ENCODE measurements at regions not wholly inside any gene's neighbourhood (a gene's known extent, or its start where the extent isn't known, plus 50 kb on each side); places are given as distances from the start of the nearest gene placed in this dataset.

DNA sequence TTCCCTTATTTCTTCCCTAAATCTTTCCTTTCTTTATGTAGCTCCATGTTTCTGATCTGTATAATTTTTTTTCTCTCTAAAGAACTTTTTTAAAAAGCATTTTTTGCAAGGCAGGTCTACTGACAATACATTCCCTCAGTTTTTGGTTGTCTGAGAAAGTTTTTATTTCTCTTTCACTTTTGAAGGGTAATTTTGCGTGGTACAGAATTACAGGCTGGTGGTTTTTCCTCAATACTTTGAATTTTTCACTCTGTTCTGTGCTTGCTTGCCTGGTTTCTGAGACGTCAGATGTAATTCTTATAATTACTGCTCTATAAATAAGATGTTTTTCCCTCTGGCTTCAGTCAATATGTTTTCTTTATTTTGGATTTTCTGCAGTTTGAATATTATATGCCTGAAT, 205.4 kb upstream of the VSTM2A start:
- no peaks in the 10 kb centered on the region for H3K4me1 Mint-ChIP-seq
- no peak overlapping the region for H3K4me3 Mint-ChIP-seq
- no peak for ATAC-seq (replicated peaks)
- DNase-seq: no peak
- H3K27me3 Mint-ChIP-seq: no peaks in the 10 kb centered on the region
- H3K9me3 Mint-ChIP-seq: peaks cover 4 to 5% of the 10 kb centered on the region in 2 donors
- no peak overlapping the region for H3K27ac Mint-ChIP-seq
- H3K36me3 Mint-ChIP-seq: no peaks in the 10 kb centered on the region

DNA sequence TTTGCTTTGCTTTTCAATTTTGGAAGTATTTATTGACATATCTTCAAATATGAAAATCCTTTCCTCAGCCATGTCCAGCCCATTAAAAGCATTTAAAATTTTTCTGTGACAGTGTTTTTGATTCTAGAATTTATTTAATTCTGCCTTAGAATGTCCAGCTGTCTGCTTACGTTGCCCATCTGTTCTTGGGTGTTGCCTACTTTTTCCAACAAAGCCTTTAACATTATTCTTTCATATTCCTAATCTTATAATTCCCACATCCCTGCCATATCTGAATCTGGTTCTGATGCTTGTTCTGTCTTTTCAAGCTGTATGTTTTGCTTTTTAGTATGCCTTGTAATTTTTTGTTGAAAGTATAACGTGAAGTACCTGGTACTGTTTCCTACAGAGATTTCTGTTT, 204.7 kb upstream of the VSTM2A start:
- Mint-ChIP-seq H3K4me3 (no peak overlapping the region), H3K9me3 (peaks cover 4 to 5% of the 10 kb centered on the region in 2 donors), H3K36me3 (no peaks in the 10 kb centered on the region), H3K27ac (no peak overlapping the region), H3K27me3 (no peaks in the 10 kb centered on the region), H3K4me1 (no peaks in the 10 kb centered on the region)
- no peak for DNase-seq
- no peak for ATAC-seq (replicated peaks)

DNA sequence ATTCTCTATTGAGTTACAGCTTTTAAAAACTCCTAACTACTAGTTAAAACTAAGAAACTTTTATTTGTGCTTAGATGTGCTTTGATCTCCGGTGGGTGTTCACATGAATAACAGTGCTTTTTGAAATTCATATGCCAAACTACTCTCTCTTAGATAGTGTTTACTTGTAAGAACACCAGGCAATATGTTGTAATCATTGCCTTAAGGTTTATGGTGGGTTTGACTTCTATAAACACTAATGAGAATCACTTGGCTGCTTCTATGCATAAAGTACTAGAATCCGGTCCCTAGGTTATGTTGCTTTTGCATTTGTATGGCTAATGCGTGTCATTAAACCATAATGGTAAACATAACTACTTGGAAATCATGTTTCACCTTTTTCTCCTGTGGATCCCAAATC, 203.9 kb upstream of the VSTM2A start:
- peaks cover 4 to 5% of the 10 kb centered on the region in 2 donors for H3K9me3 Mint-ChIP-seq
- DNase-seq: no peak
- ATAC-seq (replicated peaks): no peak
- H3K27me3 Mint-ChIP-seq: no peaks in the 10 kb centered on the region
- no peaks in the 10 kb centered on the region for H3K36me3 Mint-ChIP-seq
- H3K4me3 Mint-ChIP-seq: no peak overlapping the region
- H3K27ac Mint-ChIP-seq: no peak overlapping the region
- no peaks in the 10 kb centered on the region for H3K4me1 Mint-ChIP-seq

DNA sequence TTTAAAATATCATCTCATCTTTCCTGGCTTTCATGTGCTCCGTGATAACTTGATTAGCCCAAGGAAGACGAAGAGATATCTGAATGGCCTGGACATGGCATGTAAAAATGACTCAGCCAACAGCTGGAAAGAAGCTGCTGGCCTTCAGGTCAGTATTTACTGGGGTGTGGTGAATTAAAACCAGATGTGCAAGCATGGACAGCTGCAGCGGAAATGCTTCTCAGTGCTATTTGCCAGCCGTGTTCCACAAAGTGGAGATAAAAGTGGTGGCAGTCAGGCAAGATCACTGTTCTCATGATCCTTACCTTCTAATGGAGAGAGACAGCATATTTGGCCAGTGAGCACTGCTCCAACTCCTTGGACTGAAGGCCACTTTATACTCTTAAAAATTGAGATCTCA, 203.1 kb upstream of the VSTM2A start:
- Mint-ChIP-seq H3K9me3 (peaks cover 10 to 12% of the 10 kb centered on the region in 2 donors), H3K4me1 (no peaks in the 10 kb centered on the region), H3K27me3 (no peaks in the 10 kb centered on the region), H3K36me3 (no peaks in the 10 kb centered on the region), H3K4me3 (no peak overlapping the region), H3K27ac (no peak overlapping the region)
- DNase-seq (no peak), ATAC-seq (replicated peaks) (no peak)

DNA sequence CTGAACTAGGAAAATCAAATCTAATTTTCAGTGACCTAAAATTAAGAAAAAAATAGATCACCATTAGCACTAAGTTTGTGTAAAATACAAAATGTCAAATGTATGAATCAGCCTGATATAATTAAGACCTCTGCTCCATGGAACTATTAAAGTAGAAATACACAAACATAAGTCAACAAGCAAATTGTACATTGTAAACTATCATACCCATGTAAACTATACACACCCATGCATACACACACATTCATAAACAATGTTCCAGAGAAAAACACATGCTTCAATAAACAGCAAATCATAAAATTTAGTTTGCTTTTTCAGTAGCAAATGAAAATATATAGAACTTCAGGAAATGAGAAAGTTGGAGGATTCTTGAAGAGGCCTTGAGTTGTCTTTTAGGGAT, 199.7 kb upstream of the VSTM2A start:
- no peaks in the 10 kb centered on the region for H3K36me3 Mint-ChIP-seq
- H3K27me3 Mint-ChIP-seq: no peaks in the 10 kb centered on the region
- DNase-seq: no peak
- H3K9me3 Mint-ChIP-seq: peaks cover 8 to 9% of the 10 kb centered on the region in 2 donors
- ATAC-seq (replicated peaks): no peak
- no peak overlapping the region for H3K27ac Mint-ChIP-seq
- no peak overlapping the region for H3K4me3 Mint-ChIP-seq
- no peaks in the 10 kb centered on the region for H3K4me1 Mint-ChIP-seq

DNA sequence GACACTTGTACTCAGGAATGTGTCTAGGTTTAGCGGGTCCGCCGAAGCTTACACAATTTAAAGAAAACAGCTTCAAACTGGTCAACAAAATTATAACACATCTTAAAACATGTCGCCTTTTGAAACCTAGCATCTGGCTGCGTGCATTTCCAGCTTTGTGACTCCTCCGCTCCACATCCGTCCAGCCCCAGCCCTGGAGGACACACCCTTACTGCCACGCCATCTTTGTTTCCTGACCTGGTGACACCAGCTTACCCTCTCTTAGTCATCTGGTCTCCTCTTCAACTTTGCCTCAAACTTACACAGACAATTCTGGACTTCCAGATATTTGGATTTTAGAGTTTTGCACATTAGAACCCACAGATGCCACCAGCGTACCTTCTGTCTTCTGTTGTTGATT, 198.7 kb upstream of the VSTM2A start:
- Mint-ChIP-seq H3K4me3 (no peak overlapping the region), H3K4me1 (no peaks in the 10 kb centered on the region), H3K27ac (no peak overlapping the region), H3K27me3 (no peaks in the 10 kb centered on the region), H3K9me3 (peaks cover 14 to 15% of the 10 kb centered on the region in 2 donors), H3K36me3 (no peaks in the 10 kb centered on the region)
- ATAC-seq (replicated peaks): no peak
- no peak for DNase-seq

DNA sequence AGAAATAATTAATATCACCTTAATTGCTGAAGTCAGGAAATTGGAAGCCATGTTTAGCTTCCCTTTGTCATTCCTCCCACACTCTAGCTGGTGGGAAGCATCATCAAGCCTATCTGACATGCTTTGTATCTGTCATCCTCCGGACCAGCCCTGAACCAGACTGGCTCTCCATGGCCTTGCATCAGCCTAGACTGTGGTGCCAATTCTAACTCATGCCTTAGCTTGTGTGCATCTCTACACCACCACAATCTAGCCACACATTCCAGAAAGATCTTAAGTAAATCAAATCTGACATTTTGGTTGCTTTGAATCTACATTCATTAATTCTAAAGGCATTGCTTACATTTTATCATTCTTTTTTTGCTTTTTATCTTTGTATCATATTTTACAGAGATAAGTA, 196.4 kb upstream of the VSTM2A start:
- no peaks in the 10 kb centered on the region for H3K36me3 Mint-ChIP-seq
- DNase-seq (no peak), ATAC-seq (replicated peaks) (no peak)
- H3K9me3 Mint-ChIP-seq: peaks cover 15 to 17% of the 10 kb centered on the region in 2 donors
- no peaks in the 10 kb centered on the region for H3K27me3 Mint-ChIP-seq
- no peak overlapping the region for H3K27ac Mint-ChIP-seq
- H3K4me3 Mint-ChIP-seq: no peak overlapping the region
- H3K4me1 Mint-ChIP-seq: no peaks in the 10 kb centered on the region

DNA sequence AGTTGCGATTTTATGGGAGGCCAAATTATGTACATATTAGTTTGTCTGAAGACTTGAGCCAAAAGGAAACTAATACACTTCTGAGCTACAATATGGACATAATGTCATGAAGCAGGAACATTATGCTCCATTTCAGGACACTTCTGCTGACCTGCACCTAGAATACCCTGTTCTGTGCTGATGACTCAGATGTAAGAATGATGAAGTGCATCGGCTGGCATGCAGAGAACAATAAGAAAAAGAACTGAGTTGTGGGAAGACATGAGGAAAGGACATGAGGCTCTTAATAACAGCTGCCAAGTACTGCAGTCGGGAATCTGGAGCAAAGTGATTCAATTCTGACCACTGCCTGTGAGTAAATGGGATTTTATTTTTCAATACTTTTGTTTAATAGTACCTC, 192.9 kb upstream of the VSTM2A start:
- Mint-ChIP-seq H3K36me3 (no peaks in the 10 kb centered on the region), H3K9me3 (peaks cover 10 to 13% of the 10 kb centered on the region in 2 donors), H3K4me3 (no peak overlapping the region)

DNA sequence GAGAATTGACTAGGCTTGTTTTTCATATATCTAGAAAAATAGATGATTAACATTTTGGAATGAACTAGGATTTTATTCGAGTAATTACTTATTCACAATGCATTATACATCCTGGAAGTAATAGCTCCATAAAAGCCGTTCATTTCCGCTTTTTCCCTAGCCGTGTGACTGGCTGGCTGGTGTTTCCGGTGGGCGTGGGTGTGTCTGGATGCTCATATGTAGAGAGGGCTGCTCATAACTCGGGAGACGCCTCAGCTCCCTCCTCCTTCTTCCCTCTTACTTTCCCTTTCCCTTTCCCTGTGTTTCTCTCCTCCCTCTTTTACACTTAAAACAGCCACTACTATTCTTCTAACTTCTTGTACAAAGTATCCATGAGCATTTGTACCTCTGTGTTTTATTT, 187.7 kb upstream of the VSTM2A start:
- Mint-ChIP-seq H3K36me3 (no peaks in the 10 kb centered on the region), H3K4me3 (no peak overlapping the region), H3K27me3 (no peaks in the 10 kb centered on the region), H3K9me3 (peaks cover 8 to 12% of the 10 kb centered on the region in 2 donors), H3K27ac (no peak overlapping the region), H3K4me1 (no peaks in the 10 kb centered on the region)
- ATAC-seq (replicated peaks) (no peak), DNase-seq (no peak)

More for the DNA sequence above, 192.9 kb upstream of the VSTM2A start:
- ATAC-seq (replicated peaks) (no peak), DNase-seq (no peak)
- H3K27ac Mint-ChIP-seq: no peak overlapping the region
- H3K27me3 Mint-ChIP-seq: no peaks in the 10 kb centered on the region
- no peaks in the 10 kb centered on the region for H3K4me1 Mint-ChIP-seq

DNA sequence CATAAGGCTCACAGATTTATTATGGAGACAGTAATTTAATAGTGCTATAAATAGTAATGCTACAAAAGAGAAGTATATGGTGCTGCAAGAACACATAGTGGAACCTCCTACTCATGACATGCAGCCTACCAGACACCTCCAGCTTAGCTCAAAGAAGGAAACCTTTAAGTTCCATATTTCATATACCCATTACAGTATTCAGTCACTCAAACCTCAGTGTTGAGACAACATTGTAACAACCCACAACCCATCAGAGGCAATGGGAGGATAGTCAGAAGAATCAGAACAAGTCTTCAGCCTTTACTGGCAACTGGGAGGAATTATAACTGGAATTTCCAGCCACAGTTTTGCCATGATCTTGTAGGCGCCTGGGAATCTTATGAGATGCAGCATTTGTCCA, 186.3 kb upstream of the VSTM2A start:
- DNase-seq (no peak), ATAC-seq (replicated peaks) (no peak)
- Mint-ChIP-seq H3K4me1 (no peaks in the 10 kb centered on the region), H3K27ac (no peak overlapping the region), H3K9me3 (peaks cover 6 to 12% of the 10 kb centered on the region in 2 donors), H3K27me3 (no peaks in the 10 kb centered on the region), H3K36me3 (no peaks in the 10 kb centered on the region), H3K4me3 (no peak overlapping the region)

DNA sequence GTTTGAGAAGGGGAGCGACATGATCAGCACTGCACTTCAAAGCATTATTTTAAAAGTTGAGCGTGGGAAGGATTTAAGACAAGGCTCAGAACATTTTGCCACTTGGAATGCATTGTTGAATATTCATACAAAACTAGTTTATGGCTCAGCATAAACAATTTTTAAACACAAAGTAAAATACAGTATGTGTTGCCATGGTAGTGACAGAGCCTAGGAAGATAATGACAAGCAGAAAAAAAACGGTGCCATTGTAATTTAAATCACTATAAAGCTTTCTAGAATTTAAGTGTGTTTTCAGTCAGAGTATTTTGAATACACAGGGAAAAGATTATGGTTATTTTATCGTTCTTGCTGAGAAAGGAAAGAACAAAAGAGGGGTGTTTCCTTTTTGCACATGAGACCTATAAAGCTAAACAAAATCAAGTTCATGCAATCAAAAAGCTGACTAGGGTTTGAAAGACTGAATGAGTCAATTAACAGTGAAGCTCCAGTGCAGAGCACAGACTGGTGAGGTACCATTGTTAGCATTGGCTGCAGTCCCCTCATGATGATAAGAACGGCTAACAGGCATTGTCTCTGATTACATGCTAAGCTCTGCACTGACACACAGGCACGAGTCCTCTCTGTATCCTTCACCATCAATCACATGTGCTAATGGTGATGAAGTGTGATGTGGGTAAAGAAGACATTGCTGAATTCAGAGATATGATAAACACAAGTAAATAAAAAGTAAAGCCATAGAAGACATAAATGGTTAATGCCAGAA, 181.9 kb upstream of the VSTM2A start:
- ATAC-seq (replicated peaks) (no peak), DNase-seq (no peak)
- no peak overlapping the region for H3K27ac Mint-ChIP-seq
- peaks cover 3 to 8% of the 10 kb centered on the region in 2 donors for H3K9me3 Mint-ChIP-seq
- H3K4me1 Mint-ChIP-seq: no peaks in the 10 kb centered on the region
- H3K27me3 Mint-ChIP-seq: no peaks in the 10 kb centered on the region
- H3K36me3 Mint-ChIP-seq: no peaks in the 10 kb centered on the region
- H3K4me3 Mint-ChIP-seq: no peak overlapping the region

DNA sequence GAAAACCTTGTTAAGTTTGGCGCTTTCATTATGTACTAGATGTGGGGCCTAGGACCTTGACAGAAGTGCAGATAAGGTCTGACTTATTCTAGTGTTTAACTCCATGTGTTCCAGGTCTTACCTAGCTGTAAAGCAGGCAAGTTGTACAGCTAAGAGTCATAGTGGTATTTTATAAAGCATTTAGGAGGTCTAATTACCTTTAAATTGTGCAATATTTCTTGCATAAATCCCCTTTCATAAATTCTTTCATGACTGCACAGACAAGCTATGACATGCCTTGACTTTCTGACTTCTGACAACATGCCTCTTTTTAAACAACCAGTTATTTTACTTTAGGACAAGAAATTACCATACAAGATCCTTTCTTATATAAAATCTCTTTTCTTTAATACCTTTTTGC, 151.6 kb upstream of the VSTM2A start:
- peaks cover 3 to 5% of the 10 kb centered on the region in 2 donors for H3K9me3 Mint-ChIP-seq
- H3K27me3 Mint-ChIP-seq: no peaks in the 10 kb centered on the region
- H3K36me3 Mint-ChIP-seq: no peaks in the 10 kb centered on the region
- H3K4me3 Mint-ChIP-seq: no peak overlapping the region
- ATAC-seq (replicated peaks) (no peak), DNase-seq (no peak)
- H3K27ac Mint-ChIP-seq: no peak overlapping the region
- no peaks in the 10 kb centered on the region for H3K4me1 Mint-ChIP-seq

DNA sequence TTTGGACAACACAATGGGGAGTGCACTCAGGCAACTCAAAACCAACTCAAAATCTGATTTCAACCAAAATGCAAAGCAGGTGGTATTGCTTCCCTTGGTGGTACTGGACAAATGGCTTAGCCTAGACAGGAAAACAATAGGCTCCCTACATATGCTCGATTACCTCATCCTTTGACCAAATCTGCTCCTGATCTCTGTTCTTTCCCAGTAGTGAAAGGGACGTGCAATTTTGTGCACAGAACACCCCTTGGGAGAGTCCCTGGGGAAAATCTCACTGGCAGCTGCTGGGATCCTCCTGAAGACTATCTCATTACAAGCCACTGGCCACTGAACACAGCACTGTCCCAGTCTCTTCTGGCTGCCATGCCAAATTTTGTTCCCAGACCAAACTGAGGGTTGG, 149.2 kb upstream of the VSTM2A start:
- Mint-ChIP-seq H3K4me1 (no peaks in the 10 kb centered on the region), H3K4me3 (no peak overlapping the region), H3K9me3 (peaks cover 2 to 5% of the 10 kb centered on the region in 2 donors), H3K36me3 (no peaks in the 10 kb centered on the region), H3K27ac (no peak overlapping the region), H3K27me3 (no peaks in the 10 kb centered on the region)
- DNase-seq: no peak
- ATAC-seq (replicated peaks): no peak

DNA sequence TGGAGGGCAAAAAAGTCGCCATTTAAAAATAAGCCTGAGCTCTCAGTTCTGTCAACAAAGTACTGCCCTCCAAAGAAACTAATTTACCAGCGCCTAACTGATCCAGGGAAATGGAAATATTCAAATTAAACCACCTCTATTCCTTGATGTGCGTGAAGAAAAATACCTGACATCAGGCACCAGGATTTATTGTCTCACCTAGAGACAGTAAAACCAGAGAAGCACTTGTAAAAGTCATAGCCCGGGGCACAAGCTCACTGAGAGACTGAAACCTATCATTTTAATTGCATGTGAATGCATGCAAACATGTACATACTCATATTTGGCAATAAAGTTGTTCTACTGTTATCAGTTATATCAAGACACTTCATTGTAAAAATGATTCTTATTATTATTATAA, 147.3 kb upstream of the VSTM2A start:
- peaks cover 7 to 8% of the 10 kb centered on the region in 2 donors for H3K9me3 Mint-ChIP-seq
- no peaks in the 10 kb centered on the region for H3K4me1 Mint-ChIP-seq
- H3K36me3 Mint-ChIP-seq: no peaks in the 10 kb centered on the region
- DNase-seq (no peak), ATAC-seq (replicated peaks) (no peak)
- no peak overlapping the region for H3K27ac Mint-ChIP-seq
- no peaks in the 10 kb centered on the region for H3K27me3 Mint-ChIP-seq
- H3K4me3 Mint-ChIP-seq: no peak overlapping the region

DNA sequence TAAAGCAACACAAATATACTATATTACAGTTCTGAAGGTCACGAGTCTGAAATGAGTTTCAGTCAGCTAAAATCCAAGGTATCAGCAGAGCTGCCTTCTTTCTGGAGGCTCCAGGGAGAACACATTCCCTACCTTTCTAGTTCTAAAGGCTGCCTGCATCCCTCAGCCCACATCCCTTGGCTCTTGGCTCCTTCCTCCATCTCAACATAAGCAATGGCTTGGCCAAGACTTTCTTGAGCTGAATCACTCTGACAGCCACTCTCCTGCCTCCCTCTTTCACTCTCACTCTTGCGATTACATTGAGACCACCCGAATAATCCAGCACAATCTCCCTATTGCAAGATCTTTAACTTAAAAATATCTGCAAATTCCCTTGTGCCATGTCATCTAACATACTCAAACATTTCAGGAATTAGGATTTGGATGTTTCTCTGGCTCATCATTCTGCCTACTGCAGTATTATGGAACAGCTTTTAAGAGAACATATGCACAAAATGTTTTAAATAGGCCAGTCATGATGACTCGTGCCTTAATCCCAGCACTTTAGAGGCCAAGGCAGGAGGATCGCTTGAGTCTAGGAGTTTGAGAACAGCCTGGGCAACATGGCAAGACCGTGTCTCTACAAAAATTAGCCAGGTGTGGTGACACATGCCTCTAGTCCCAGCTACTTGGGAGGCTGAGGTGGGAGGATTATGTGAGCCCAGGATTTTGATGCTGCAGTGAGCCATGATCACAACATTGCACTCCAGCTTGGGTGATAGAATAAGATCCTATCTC, 144.2 kb upstream of the VSTM2A start:
- Mint-ChIP-seq H3K4me1 (no peaks in the 10 kb centered on the region), H3K36me3 (no peaks in the 10 kb centered on the region), H3K27ac (no peak overlapping the region), H3K27me3 (no peaks in the 10 kb centered on the region), H3K4me3 (no peak overlapping the region), H3K9me3 (peaks cover 8 to 10% of the 10 kb centered on the region in 2 donors)
- ATAC-seq (replicated peaks) (peak in 1 of 2 donors; percentile 42), DNase-seq (no peak)

Data from stimulated activated naive B cell treated with anti-CD40 and anti-IgM and Interleukin-4, amounts not matched to agents 10 μg/mL and 1 μg/mL and 100 μg/mL, for 72 hours (primary cell).